Liver (tissue), 7 donors: ENCODE measurements at regions not wholly inside any gene's neighbourhood (a gene's known extent, or its start where the extent isn't known, plus 50 kb on each side); places are given as distances from the start of the nearest gene placed in this dataset.
A peak's percentile ranks its signal among the peaks of the same experiment; 100 is the strongest.

Source experiments
- DNase-seq: peaks from one replicate; pipeline ENCODE4 v3.0.0-alpha.2; 2017; ENCODE audit warnings: low spot score
- H3K27ac ChIP-seq, 2 donors: one replicate each; pipeline ENCODE4 v1.7.0; 2013; ENCODE audit warnings: inconsistent platforms in 2 of 2, low read length in 2 of 2, control low read depth in 1 of 2, low read depth in 1 of 2, mild to moderate bottlenecking in 1 of 2
- H3K27me3 ChIP-seq, 4 donors: one replicate each; pipeline versions ENCODE4 v1.6.1 to v1.7.0; 2013; ENCODE audit warnings: low read length in 3 of 4, inconsistent platforms in 1 of 4, mild to moderate bottlenecking in 1 of 4, moderate library complexity in 1 of 4; ENCODE audit not compliant: control insufficient read depth in 4 of 4, insufficient read depth in 4 of 4
- H3K36me3 ChIP-seq, 4 donors: one replicate each; pipeline versions ENCODE4 v1.6.1 to v1.7.0; 2013; ENCODE audit warnings: low read length in 3 of 4, mild to moderate bottlenecking in 3 of 4, low read depth in 1 of 4, moderate library complexity in 1 of 4; ENCODE audit not compliant: control insufficient read depth in 4 of 4, insufficient read depth in 3 of 4
- H3K4me1 ChIP-seq, 4 donors: one replicate each; pipeline versions ENCODE4 v1.6.1 to v1.7.0; 2013; ENCODE audit warnings: low read length in 3 of 4, mild to moderate bottlenecking in 3 of 4, moderate library complexity in 1 of 4; ENCODE audit not compliant: control insufficient read depth in 4 of 4, insufficient read depth in 4 of 4
- H3K4me3 ChIP-seq, 3 donors: one replicate each; pipeline versions ENCODE4 v1.6.1 to v1.7.0; 2013; ENCODE audit warnings: low read length in 3 of 3, control low read depth in 1 of 3, low read depth in 1 of 3, mild to moderate bottlenecking in 1 of 3
- H3K9ac ChIP-seq, 2 donors: one replicate each; pipeline ENCODE4 v1.7.0; 2013; ENCODE audit warnings: low read length in 2 of 2, mild to moderate bottlenecking in 2 of 2, moderate library complexity in 2 of 2, control low read depth in 1 of 2, low read depth in 1 of 2
- H3K9me3 ChIP-seq, 4 donors: one replicate each; pipeline versions ENCODE4 v1.6.1 to v1.7.0; 2013; ENCODE audit warnings: low read length in 3 of 4; ENCODE audit not compliant: control insufficient read depth in 4 of 4
- EGR1 ChIP-seq, 2 donors: IDR thresholded peaks; 2 replicates each; pipeline ENCODE4 v1.6.1; 2016 to 2018; ENCODE audit warnings: antibody characterized with exemption in 2 of 2, low read depth in 2 of 2
- FOXA2 ChIP-seq: IDR thresholded peaks from 2 replicates; pipeline ENCODE4 v1.6.1; 2016; ENCODE audit warnings: antibody characterized with exemption
- GABPA ChIP-seq, 2 donors: IDR thresholded peaks in 1 of 2; conservative IDR thresholded peaks in 1 of 2; 2 replicates each; pipeline ENCODE4 v1.6.1; 2016; ENCODE audit warnings: antibody characterized with exemption in 2 of 2, mild to moderate bottlenecking in 1 of 2, moderate library complexity in 1 of 2
- HNF4A ChIP-seq, 2 donors: conservative IDR thresholded peaks; 2 replicates each; pipeline ENCODE4 v1.6.1; 2016; ENCODE audit warnings: antibody characterized with exemption in 2 of 2, mild to moderate bottlenecking in 2 of 2
- HNF4G ChIP-seq: IDR thresholded peaks from 2 replicates; pipeline ENCODE4 v1.6.1; 2016; ENCODE audit warnings: antibody characterized with exemption
- JUND ChIP-seq, 2 donors: IDR thresholded peaks; 2 replicates each; pipeline ENCODE4 v1.6.1; 2016; ENCODE audit warnings: antibody characterized with exemption in 2 of 2
- NR2F2 ChIP-seq: IDR thresholded peaks from 2 replicates; pipeline ENCODE4 v1.6.1; 2016; ENCODE audit warnings: antibody characterized with exemption
- RAD21 ChIP-seq, 2 donors: IDR thresholded peaks; 2 replicates each; pipeline ENCODE4 v1.6.1; 2016; ENCODE audit warnings: antibody characterized with exemption in 2 of 2, mild to moderate bottlenecking in 2 of 2
- RXRA ChIP-seq, 2 donors: IDR thresholded peaks; 2 replicates each; pipeline ENCODE4 v1.6.1; 2017 to 2018; ENCODE audit warnings: antibody characterized with exemption in 2 of 2, mild to moderate bottlenecking in 1 of 2
- SP1 ChIP-seq: IDR thresholded peaks from 2 replicates; pipeline ENCODE4 v1.6.1; 2018; ENCODE audit warnings: antibody characterized with exemption, mild to moderate bottlenecking
- YY1 ChIP-seq: IDR thresholded peaks from 2 replicates; pipeline ENCODE4 v1.6.1; 2016; ENCODE audit warnings: antibody characterized with exemption, mild to moderate bottlenecking
- WGBS: extraction: QIAGEN DNeasy Blood & Tissue Kit; methylation state at CpG from one replicate; pipeline ENCODE4 v1.1.7; 2013; 5-methylcytosine and 5-hydroxymethylcytosine counted together
- TF ChIP-seq, protein P1 (sequence below): IDR thresholded peaks from 2 replicates; pipeline ENCODE4 v1.6.1; 2016; ENCODE audit warnings: antibody characterized with exemption
- TF ChIP-seq, protein P2 (sequence below): IDR thresholded peaks from 2 replicates; pipeline ENCODE4 v1.6.1; 2016; ENCODE audit warnings: antibody characterized with exemption
- TF ChIP-seq, protein P3 (sequence below): IDR thresholded peaks from 2 replicates; pipeline ENCODE4 v1.6.1; 2016; ENCODE audit warnings: antibody characterized with exemption
- TF ChIP-seq, protein P4 (sequence below): IDR thresholded peaks from 2 replicates; pipeline ENCODE4 v1.6.1; 2016; ENCODE audit warnings: antibody characterized with exemption, mild to moderate bottlenecking
- donor health status: healthy.
- donor health status: healthy.
- donor health status: healthy.
- donor health status: healthy.

DNA sequence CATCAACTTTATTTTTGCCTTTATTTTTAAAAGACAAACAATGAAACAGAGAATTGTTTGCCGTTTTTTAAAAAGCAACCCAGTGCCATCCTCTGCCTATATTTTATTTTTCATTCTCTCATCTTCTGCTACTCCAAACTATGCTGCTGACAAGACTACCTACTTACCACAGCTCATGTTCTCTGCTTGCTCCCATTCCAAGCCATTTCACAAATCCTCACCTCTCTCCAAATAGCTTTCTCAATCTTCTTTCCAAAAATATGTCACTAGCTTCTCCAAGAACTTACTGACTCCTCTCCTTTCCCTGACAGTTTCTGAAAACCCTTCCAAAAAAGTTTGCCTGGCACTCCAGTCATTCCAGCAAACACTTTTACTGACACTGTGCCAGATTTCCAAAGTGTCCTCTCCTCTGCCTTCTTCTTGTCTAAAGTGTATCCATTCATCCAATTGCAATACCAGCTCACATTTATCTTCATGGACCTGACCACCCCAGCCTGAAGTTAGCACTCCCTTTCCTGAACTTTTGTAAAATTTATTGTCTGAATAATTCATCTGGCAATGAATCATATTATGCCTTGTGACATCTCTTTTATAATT, 766.5 kb upstream of the B3GALT2 start:
- Histone ChIP-seq H3K4me1 (peaks cover 0 to 7% (median under 1%) of the 10 kb centered on the region in 4 donors), H3K4me3 (no peak overlapping the region), H3K9me3 (no peaks in the 10 kb centered on the region), H3K27ac (no peak overlapping the region), H3K27me3 (no peaks in the 10 kb centered on the region), H3K36me3 (no peaks in the 10 kb centered on the region), H3K9ac (no peak overlapping the region)
- DNase-seq, result no peak
- WGBS, result 82% methylated on average over 1 of the region's 1 CpG
- TF ChIP-seq GABPA (IDR thresholded peaks at IDR 0.05 in 1 of 2, conservative IDR thresholded peaks at IDR 0.05 in 1 of 2), result no peak
- TF ChIP-seq HNF4A (conservative IDR thresholded peaks at IDR 0.05), result no peak
- TF ChIP-seq, protein P1, sequence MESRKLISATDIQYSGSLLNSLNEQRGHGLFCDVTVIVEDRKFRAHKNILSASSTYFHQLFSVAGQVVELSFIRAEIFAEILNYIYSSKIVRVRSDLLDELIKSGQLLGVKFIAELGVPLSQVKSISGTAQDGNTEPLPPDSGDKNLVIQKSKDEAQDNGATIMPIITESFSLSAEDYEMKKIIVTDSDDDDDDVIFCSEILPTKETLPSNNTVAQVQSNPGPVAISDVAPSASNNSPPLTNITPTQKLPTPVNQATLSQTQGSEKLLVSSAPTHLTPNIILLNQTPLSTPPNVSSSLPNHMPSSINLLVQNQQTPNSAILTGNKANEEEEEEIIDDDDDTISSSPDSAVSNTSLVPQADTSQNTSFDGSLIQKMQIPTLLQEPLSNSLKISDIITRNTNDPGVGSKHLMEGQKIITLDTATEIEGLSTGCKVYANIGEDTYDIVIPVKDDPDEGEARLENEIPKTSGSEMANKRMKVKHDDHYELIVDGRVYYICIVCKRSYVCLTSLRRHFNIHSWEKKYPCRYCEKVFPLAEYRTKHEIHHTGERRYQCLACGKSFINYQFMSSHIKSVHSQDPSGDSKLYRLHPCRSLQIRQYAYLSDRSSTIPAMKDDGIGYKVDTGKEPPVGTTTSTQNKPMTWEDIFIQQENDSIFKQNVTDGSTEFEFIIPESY, result no peak
- TF ChIP-seq, protein P2, sequence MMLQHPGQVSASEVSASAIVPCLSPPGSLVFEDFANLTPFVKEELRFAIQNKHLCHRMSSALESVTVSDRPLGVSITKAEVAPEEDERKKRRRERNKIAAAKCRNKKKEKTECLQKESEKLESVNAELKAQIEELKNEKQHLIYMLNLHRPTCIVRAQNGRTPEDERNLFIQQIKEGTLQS, result no peak
- TF ChIP-seq FOXA2, result no peak
- no peak for TF ChIP-seq JUND (IDR thresholded peaks at IDR 0.05)
- no peak for TF ChIP-seq SP1
- no peak for TF ChIP-seq HNF4G
- TF ChIP-seq, protein P3, sequence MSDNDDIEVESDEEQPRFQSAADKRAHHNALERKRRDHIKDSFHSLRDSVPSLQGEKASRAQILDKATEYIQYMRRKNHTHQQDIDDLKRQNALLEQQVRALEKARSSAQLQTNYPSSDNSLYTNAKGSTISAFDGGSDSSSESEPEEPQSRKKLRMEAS, result no peak
- TF ChIP-seq RAD21 (IDR thresholded peaks at IDR 0.05), result no peak
- no peak for TF ChIP-seq YY1
- TF ChIP-seq, protein P4, sequence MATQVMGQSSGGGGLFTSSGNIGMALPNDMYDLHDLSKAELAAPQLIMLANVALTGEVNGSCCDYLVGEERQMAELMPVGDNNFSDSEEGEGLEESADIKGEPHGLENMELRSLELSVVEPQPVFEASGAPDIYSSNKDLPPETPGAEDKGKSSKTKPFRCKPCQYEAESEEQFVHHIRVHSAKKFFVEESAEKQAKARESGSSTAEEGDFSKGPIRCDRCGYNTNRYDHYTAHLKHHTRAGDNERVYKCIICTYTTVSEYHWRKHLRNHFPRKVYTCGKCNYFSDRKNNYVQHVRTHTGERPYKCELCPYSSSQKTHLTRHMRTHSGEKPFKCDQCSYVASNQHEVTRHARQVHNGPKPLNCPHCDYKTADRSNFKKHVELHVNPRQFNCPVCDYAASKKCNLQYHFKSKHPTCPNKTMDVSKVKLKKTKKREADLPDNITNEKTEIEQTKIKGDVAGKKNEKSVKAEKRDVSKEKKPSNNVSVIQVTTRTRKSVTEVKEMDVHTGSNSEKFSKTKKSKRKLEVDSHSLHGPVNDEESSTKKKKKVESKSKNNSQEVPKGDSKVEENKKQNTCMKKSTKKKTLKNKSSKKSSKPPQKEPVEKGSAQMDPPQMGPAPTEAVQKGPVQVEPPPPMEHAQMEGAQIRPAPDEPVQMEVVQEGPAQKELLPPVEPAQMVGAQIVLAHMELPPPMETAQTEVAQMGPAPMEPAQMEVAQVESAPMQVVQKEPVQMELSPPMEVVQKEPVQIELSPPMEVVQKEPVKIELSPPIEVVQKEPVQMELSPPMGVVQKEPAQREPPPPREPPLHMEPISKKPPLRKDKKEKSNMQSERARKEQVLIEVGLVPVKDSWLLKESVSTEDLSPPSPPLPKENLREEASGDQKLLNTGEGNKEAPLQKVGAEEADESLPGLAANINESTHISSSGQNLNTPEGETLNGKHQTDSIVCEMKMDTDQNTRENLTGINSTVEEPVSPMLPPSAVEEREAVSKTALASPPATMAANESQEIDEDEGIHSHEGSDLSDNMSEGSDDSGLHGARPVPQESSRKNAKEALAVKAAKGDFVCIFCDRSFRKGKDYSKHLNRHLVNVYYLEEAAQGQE, result no peak
- no peak for TF ChIP-seq NR2F2

DNA sequence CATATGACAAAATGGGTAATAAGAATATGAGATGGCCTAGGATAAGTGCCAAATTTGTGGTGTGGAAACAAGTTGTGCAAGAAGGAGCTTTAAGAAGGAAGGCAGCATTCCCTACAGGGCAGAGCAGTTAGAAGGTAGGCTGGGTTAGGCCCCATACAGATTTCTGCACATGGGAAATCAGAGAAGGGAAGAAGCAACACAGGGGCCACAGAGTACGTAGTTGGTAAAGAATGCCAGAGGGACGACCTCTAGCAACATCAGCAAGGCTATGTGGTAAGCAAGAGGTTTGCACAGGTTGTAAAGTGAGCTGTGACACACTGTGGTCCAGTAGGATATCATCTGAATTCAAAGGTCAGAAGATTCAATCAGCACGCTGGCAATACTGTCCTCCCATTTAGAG, 765.6 kb upstream of the B3GALT2 start:
- TF ChIP-seq YY1 (no peak), EGR1 (IDR thresholded peaks at IDR 0.05; ENCODE audit: low read depth in 2 of 2) (no peak), RXRA (IDR thresholded peaks at IDR 0.05) (peak in 1 of 2 donors; percentile 13), GABPA (IDR thresholded peaks at IDR 0.05 in 1 of 2, conservative IDR thresholded peaks at IDR 0.05 in 1 of 2) (no peak), SP1 (peak; percentile 11), RAD21 (IDR thresholded peaks at IDR 0.05) (peak in 1 of 2 donors; percentile 28), HNF4A (conservative IDR thresholded peaks at IDR 0.05) (peak; percentile 53 to 89), HNF4G (peak; percentile 32)
- WGBS, result 58% methylated on average over 3 of the region's 3 CpGs

More for the DNA sequence above, 765.6 kb upstream of the B3GALT2 start:
- no peak for DNase-seq
- no peaks in the 10 kb centered on the region for H3K27me3 ChIP-seq
- H3K4me1 ChIP-seq, result peaks cover 0 to 7% (median under 1%) of the 10 kb centered on the region in 4 donors
- no peak overlapping the region for H3K27ac ChIP-seq
- H3K9ac ChIP-seq, result no peak overlapping the region
- no peaks in the 10 kb centered on the region for H3K36me3 ChIP-seq
- no peak overlapping the region for H3K4me3 ChIP-seq
- no peaks in the 10 kb centered on the region for H3K9me3 ChIP-seq
